Upper lobe of left lung (tissue), 4 donors: ENCODE measurements at regions not wholly inside any gene's neighbourhood (a gene's known extent, or its start where the extent isn't known, plus 50 kb on each side); places are given as distances from the start of the nearest gene placed in this dataset.

Experiments used
- EP300 ChIP-seq, 4 donors: sonication (generic); formaldehyde crosslinking; IDR thresholded peaks; one replicate each; pipeline ENCODE4 v1.5.1; 2017; ENCODE audit warnings: antibody characterized with exemption in 4 of 4, control low read depth in 2 of 4
- POLR2A ChIP-seq, 4 donors: fragments of 450-650 bp; IDR thresholded peaks; one replicate each; pipeline ENCODE4 v1.5.1; 2016 to 2017; ENCODE audit warnings: antibody characterized with exemption in 4 of 4, mild to moderate bottlenecking in 2 of 4
- POLR2AphosphoS5 ChIP-seq, 2 donors: sonication (generic); formaldehyde crosslinking; IDR thresholded peaks; one replicate each; pipeline ENCODE4 v1.5.1; 2017; ENCODE audit warnings: antibody characterized with exemption in 2 of 2
- TF ChIP-seq, protein P1 (sequence below), 6 experiments: fragments of 450-650 bp in 4 of 6; fragments of 200-600 bp in 2 of 6; sonication (generic) in 2 of 6; IDR thresholded peaks; one replicate each; pipeline ENCODE4 v1.5.1; 2016 to 2019; ENCODE audit warnings: antibody characterized with exemption in 6 of 6

DNA sequence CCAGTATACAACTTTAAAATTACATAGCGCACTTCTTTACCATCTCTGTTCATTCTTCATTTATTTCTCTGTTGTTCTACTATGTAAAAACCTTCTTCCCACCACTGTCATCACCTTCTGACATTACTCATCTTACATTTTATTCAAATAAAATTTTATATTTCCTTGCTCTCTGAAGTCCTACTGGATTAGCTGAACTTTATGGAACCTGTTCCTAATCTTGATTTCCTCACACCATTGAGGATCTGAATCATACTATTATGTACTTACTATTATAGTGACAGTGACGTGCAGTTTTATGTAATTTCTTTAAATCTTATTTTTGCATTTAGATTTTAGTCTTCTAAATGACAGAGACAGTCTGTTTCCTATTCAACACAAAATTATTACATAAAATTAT is 98.3 kb downstream of the DYNAP start:
- TF ChIP-seq, protein P1, sequence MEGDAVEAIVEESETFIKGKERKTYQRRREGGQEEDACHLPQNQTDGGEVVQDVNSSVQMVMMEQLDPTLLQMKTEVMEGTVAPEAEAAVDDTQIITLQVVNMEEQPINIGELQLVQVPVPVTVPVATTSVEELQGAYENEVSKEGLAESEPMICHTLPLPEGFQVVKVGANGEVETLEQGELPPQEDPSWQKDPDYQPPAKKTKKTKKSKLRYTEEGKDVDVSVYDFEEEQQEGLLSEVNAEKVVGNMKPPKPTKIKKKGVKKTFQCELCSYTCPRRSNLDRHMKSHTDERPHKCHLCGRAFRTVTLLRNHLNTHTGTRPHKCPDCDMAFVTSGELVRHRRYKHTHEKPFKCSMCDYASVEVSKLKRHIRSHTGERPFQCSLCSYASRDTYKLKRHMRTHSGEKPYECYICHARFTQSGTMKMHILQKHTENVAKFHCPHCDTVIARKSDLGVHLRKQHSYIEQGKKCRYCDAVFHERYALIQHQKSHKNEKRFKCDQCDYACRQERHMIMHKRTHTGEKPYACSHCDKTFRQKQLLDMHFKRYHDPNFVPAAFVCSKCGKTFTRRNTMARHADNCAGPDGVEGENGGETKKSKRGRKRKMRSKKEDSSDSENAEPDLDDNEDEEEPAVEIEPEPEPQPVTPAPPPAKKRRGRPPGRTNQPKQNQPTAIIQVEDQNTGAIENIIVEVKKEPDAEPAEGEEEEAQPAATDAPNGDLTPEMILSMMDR (IDR thresholded peaks at IDR 0.05), result no peak
- TF ChIP-seq POLR2AphosphoS5 (IDR thresholded peaks at IDR 0.05) (no peak), POLR2A (IDR thresholded peaks at IDR 0.05) (no peak), EP300 (IDR thresholded peaks at IDR 0.05) (no peak)
